DND-41 (cell line): ENCODE measurements at regions not wholly inside any gene's neighbourhood (a gene's known extent, or its start where the extent isn't known, plus 50 kb on each side); places are given as distances from the start of the nearest gene placed in this dataset.

ENCODE experiments used
- ATAC-seq: fragments of 200-7000 bp; cut with Tn5 transposase; 3 replicates; pipeline ENCODE4 v1.9.1; 2021; ENCODE audit warnings: low read depth; ENCODE audit not compliant: insufficient read depth
- DNase-seq: peaks from one replicate; pipeline ENCODE4 v3.0.0-alpha.2; 2020
- H2AFZ ChIP-seq: 2 replicates; pipeline ENCODE4 v1.6.0; 2012; ENCODE audit warnings: low read depth, low read length
- H3K27ac ChIP-seq: 2 replicates; pipeline ENCODE4 v1.5.1; 2012; ENCODE audit warnings: low read length, inconsistent platforms
- H3K27me3 ChIP-seq: fragments of 200-600 bp; sonication (generic); 2 replicates; pipeline ENCODE4 v1.6.0; 2012; ENCODE audit warnings: low read length, mild to moderate bottlenecking, inconsistent platforms; ENCODE audit not compliant: insufficient read depth, poor library complexity
- H3K36me3 ChIP-seq: 2 replicates; pipeline ENCODE4 v1.5.1; 2012; ENCODE audit warnings: low read length, inconsistent platforms; ENCODE audit not compliant: insufficient read depth
- H3K4me1 ChIP-seq: 2 replicates; pipeline ENCODE4 v1.5.1; 2012; ENCODE audit warnings: mild to moderate bottlenecking, low read length; ENCODE audit not compliant: insufficient read depth
- H3K4me2 ChIP-seq: 2 replicates; pipeline ENCODE4 v1.6.0; 2012; ENCODE audit warnings: mild to moderate bottlenecking, moderate library complexity, low read length, inconsistent platforms; ENCODE audit not compliant: insufficient read depth
- H3K4me3 ChIP-seq, 2 experiments: fragments of 200-600 bp in 1 of 2; shearing (Covaris generic) in 1 of 2; 2 replicates each; pipeline ENCODE4 v1.5.1; 2012 to 2016; ENCODE audit warnings: inconsistent platforms in 2 of 2, low read length in 2 of 2, mild to moderate bottlenecking in 2 of 2, low read depth in 1 of 2, moderate library complexity in 1 of 2
- H3K79me2 ChIP-seq: 2 replicates; pipeline ENCODE4 v1.6.0; 2012; ENCODE audit warnings: low read length, inconsistent platforms; ENCODE audit not compliant: insufficient read depth
- H3K9ac ChIP-seq: 2 replicates; pipeline ENCODE4 v1.6.0; 2012; ENCODE audit warnings: low read depth, mild to moderate bottlenecking, inconsistent platforms, low read length, moderate library complexity
- H3K9me3 ChIP-seq: 2 replicates; pipeline ENCODE4 v1.5.1; 2012; ENCODE audit warnings: low read length, moderate library complexity, mild to moderate bottlenecking, inconsistent platforms; ENCODE audit not compliant: insufficient read depth, severe bottlenecking
- H4K20me1 ChIP-seq: 2 replicates; pipeline ENCODE4 v1.6.0; 2012; ENCODE audit warnings: low read length; ENCODE audit not compliant: insufficient read depth
- EZH2 ChIP-seq: IDR thresholded peaks from 3 replicates; pipeline ENCODE4 v1.6.1; 2012; ENCODE audit warnings: borderline replicate concordance, low read depth, mild to moderate bottlenecking, moderate library complexity, low read length, inconsistent platforms; ENCODE audit not compliant: severe bottlenecking
- TF ChIP-seq, protein P1 (sequence below): IDR thresholded peaks from 2 replicates; pipeline ENCODE4 v1.5.1; 2012; ENCODE audit warnings: borderline replicate concordance, low read length, moderate library complexity, mild to moderate bottlenecking; ENCODE audit not compliant: poor library complexity, severe bottlenecking; ENCODE audit errors: extremely low read depth

DNA sequence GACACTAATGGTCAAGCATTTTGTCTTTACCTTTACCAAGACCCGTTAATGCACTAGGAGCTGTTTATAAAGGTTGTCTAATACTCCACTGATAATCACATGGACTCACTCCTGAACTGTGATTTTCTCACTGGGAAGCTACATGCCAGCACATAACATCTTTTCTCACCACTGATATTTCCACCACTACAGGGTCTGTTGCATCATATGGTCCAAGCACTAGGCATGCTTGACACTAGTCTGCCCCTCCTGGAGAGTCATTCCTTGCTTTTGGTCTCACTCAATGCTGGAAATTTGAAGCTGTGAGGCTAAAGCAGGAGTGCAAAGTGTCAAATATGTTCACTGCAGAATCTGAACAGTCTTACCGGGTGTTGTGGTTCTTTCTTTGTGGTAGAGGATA, 1576.8 kb downstream of the CDH8 start:
- TF ChIP-seq EZH2 = no peak
- TF ChIP-seq, protein P1, sequence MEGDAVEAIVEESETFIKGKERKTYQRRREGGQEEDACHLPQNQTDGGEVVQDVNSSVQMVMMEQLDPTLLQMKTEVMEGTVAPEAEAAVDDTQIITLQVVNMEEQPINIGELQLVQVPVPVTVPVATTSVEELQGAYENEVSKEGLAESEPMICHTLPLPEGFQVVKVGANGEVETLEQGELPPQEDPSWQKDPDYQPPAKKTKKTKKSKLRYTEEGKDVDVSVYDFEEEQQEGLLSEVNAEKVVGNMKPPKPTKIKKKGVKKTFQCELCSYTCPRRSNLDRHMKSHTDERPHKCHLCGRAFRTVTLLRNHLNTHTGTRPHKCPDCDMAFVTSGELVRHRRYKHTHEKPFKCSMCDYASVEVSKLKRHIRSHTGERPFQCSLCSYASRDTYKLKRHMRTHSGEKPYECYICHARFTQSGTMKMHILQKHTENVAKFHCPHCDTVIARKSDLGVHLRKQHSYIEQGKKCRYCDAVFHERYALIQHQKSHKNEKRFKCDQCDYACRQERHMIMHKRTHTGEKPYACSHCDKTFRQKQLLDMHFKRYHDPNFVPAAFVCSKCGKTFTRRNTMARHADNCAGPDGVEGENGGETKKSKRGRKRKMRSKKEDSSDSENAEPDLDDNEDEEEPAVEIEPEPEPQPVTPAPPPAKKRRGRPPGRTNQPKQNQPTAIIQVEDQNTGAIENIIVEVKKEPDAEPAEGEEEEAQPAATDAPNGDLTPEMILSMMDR = no peak
- no peaks in the 10 kb centered on the region for H4K20me1 ChIP-seq
- H2AFZ ChIP-seq = no peak overlapping the region
- no peaks in the 10 kb centered on the region for H3K9me3 ChIP-seq
- H3K4me3 ChIP-seq = no peak overlapping the region
- H3K36me3 ChIP-seq = no peaks in the 10 kb centered on the region
- no peak overlapping the region for H3K27ac ChIP-seq
- DNase-seq (no peak), ATAC-seq (no peak)
- no peak overlapping the region for H3K9ac ChIP-seq
- no peak overlapping the region for H3K4me2 ChIP-seq
- no peaks in the 10 kb centered on the region for H3K4me1 ChIP-seq
- no peaks in the 10 kb centered on the region for H3K79me2 ChIP-seq
- H3K27me3 ChIP-seq = no peaks in the 10 kb centered on the region

DNA sequence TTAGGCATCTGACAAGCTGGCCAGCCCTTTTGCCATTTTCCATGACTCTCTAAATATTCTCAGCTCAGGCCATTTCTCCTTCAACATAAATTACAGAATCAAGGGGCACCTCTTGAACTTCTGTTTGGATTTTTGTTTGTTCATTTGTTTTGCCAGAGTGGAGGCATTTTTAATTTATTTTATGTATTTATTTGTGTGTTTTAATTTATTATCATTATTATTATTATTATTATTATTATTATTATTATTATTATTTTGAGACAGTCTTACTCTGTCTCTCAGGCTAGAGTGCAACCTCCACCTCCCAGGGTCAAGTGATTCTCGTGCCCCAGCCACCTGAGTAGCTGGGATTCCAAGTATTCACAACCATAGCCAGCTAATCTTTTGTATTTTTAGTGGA, 1578.0 kb downstream of the CDH8 start:
- Histone ChIP-seq H3K4me2 (no peak overlapping the region), H3K4me1 (no peaks in the 10 kb centered on the region), H2AFZ (no peak overlapping the region), H4K20me1 (no peaks in the 10 kb centered on the region), H3K9me3 (no peaks in the 10 kb centered on the region), H3K79me2 (no peaks in the 10 kb centered on the region), H3K27ac (no peak overlapping the region), H3K27me3 (no peaks in the 10 kb centered on the region), H3K4me3 (no peak overlapping the region), H3K9ac (no peak overlapping the region), H3K36me3 (no peaks in the 10 kb centered on the region)
- DNase-seq (no peak), ATAC-seq (no peak)
- TF ChIP-seq, protein P1 = no peak
- no peak for TF ChIP-seq EZH2

DNA sequence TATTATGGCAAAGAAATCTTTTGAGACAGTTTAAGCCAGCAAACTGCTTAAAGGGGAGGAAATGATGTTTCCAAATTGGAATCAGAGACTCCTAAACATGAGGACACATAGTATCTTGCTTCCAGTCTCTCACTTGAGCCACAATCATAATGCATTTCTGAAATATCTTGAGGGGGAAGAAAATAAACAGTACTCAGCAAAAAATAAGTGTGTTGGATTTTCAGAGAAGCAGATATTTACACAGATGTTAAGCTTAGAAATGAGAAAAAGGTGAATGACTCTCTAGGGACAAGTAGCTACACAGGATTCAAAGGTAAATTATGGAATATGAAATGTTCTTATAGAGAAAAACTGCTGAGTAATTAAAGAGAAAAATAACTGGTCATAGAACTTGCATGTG, 1583.6 kb downstream of the CDH8 start:
- no peaks in the 10 kb centered on the region for H4K20me1 ChIP-seq
- H3K9me3 ChIP-seq = no peaks in the 10 kb centered on the region
- no peaks in the 10 kb centered on the region for H3K27me3 ChIP-seq
- no peaks in the 10 kb centered on the region for H3K79me2 ChIP-seq
- no peaks in the 10 kb centered on the region for H3K36me3 ChIP-seq
- ATAC-seq (no peak), DNase-seq (no peak)
- H2AFZ ChIP-seq = no peak overlapping the region
- H3K4me3 ChIP-seq = no peak overlapping the region
- no peaks in the 10 kb centered on the region for H3K4me1 ChIP-seq
- no peak overlapping the region for H3K27ac ChIP-seq
- H3K4me2 ChIP-seq = no peak overlapping the region
- TF ChIP-seq, protein P1 = no peak
- no peak for TF ChIP-seq EZH2
- no peak overlapping the region for H3K9ac ChIP-seq

DNA sequence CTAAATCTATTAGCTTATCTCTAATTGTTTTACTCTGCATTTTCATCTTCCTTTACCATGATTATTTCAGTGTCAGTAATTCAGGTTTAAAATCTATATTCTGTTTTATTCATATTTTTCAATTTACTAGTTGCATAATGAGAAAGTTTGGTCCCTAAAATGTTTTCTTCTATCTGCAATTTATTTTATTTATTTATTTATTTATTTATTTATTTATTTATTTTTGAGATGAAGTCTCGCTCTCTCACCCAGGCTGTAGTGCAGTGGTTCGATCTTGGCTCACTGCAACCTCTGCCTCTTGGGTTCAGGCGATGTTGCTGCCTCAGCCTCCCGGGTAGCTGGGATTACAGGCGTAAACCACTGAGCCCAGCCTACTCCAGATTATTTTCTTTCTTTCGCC, 1597.3 kb downstream of the CDH8 start:
- Histone ChIP-seq H3K27me3 (no peaks in the 10 kb centered on the region), H3K4me1 (no peaks in the 10 kb centered on the region), H3K4me2 (no peak overlapping the region), H3K4me3 (no peak overlapping the region), H3K79me2 (no peaks in the 10 kb centered on the region), H3K27ac (no peak overlapping the region), H3K9ac (no peak overlapping the region), H3K36me3 (no peaks in the 10 kb centered on the region), H4K20me1 (no peaks in the 10 kb centered on the region), H3K9me3 (no peaks in the 10 kb centered on the region), H2AFZ (no peak overlapping the region)
- TF ChIP-seq, protein P1 = no peak
- TF ChIP-seq EZH2 = no peak
- ATAC-seq (no peak), DNase-seq (no peak)
